GM21367 (cell line): ENCODE measurements at regions not wholly inside any gene's neighbourhood (a gene's known extent, or its start where the extent isn't known, plus 50 kb on each side); places are given as distances from the start of the nearest gene placed in this dataset.

Experiments used
- ATAC-seq: cut with Tn5 transposase; IDR thresholded peaks from one replicate; pipeline ENCODE4 v1.9.1; 2021; ENCODE audit not compliant: unreplicated experiment

DNA sequence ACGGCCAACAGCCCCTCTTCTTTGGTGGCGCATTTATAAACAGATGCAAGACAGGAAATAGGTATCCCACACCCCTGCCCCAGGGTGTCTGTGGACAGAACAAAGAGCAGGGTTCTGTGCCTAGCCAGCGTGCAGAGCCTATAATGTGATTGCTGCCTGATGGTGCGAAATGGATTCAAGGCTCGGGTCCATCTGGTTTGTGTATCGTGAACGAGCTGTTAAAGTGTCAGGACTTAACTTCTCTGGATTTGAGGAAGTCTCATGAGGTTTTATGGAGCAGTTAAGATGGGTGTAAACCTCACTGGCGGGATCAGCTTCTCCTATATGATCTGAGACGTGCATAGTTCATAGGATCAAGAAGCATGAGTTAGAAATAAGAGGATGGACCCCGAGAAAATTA, 388.7 kb upstream of the TBX3 start:
- ATAC-seq, result no peak

- ATAC-seq, result no peak
Measured at GRCh38 chr12:115070313-115070712, 386.3 kb upstream of the TBX3 start.

DNA sequence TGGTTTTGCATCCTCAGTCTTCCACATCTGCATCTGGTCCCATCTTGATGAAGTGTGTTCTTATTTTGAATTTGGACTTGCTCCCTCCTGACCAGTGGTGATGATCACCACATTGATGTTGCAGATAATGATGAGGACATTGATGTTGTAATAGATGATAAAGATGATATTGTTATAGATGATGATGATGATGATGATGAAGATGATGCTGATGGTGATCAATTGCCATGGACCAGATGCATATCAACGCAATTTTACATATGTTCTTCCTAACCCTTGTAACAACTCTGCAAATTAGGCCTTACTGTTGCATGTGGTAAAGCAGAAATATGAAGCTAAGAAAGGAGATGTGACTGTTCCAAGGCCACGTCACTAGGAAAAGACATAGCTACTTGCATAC, 380.3 kb upstream of the TBX3 start:
- no peak for ATAC-seq

DNA sequence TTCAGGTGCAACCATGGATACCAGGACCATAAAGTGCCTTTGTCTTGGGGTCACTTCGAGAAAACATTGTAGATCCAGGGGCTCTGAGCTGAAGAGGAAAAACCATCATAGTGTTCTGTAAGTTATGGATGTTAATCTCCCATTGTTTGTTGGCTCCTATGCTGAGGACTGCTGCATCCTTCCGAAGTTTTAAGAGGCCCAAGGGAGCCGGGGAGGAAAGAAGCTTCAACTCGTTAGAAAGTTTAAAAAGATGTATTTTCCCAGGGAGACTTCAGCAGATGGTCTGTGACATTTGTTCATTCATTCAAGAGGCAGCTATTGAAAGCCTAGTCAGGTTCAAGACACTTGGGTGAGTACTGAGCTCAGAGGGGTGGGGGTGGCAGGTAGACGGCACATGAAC, 378.8 kb upstream of the TBX3 start:
- no peak for ATAC-seq

DNA sequence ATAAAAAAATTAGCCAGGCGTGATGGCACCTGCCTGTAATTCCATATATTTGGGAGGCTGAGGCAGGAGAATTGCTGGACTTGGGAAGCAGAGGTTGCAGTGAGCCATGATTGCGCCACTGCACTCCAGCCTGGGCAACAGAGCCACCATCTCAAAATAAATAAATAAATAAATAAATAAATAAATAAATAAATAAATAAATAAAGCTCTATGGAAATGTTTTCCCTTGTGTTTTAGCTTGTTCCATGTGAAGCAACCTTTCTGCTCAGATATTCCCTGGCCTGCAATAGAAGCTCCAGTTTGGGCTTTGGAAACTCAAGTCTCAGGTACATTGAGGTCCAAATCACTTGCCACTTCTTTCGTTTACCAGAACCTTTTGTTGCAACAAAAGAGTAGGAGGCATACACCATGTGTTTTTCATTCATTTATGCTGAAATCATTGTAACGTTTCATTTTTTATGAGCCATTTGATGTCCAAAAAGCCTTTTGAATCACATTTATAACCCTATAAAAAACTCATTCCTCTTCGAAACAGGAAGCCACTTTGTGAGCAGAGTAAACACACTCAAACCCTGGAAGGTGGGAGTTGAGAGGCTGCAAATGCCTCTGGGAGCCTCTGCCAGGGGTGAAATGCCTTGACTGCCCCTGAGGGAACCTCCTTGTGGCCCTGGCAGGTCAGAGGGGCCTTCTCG, 376.6 kb upstream of the TBX3 start:
- no peak for ATAC-seq

DNA sequence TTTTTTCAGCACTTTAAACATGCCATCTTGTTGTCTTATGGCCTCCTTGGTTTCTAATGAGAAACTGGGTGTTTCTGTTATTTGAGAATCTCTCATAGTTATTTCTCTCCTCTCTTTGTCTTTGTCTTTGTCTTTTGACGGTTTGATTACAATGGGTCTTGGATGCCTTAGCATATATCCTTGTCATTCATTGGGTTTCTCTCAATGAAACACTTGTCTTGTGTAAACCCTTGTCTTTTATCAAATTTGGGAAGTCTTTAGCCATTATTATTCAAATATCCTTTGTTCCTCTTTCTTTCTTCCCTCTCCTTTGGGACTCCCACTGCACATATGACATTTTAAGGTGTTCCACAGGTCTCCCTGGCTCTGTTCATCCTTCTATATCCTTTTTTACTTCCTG, 373.5 kb upstream of the TBX3 start:
- no peak for ATAC-seq

GRCh38 chr12:115051378-115051777, 367.4 kb upstream of the TBX3 start:
- ATAC-seq, result no peak

GRCh38 chr12:115049614-115050013, 365.6 kb upstream of the TBX3 start:
- no peak for ATAC-seq

GRCh38 chr12:115046805-115047204, 362.8 kb upstream of the TBX3 start:
- no peak for ATAC-seq

- ATAC-seq, result no peak
Measured at GRCh38 chr12:115044073-115044472, 360.1 kb upstream of the TBX3 start.

- no peak for ATAC-seq
Measured at GRCh38 chr12:115043079-115043478, 359.1 kb upstream of the TBX3 start.

DNA sequence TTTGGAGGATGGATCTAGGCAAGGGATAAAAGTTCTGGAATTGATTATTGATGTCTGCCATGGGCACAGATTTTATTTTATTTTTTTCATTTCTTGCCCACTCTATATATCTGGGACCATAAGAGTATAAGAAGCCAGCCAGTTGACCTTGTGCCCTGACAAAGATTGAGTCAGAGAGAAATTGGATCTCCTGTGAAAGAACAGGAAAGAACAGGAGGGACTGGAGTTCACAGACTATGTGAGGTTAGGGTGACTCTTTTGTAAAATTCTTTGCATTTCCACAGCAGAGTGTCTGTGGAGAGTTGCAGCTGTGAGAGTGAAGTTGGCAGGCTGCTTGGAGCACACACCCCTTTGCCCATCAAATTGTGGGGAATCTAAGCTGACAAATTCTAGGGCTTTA, 358.4 kb upstream of the TBX3 start:
- no peak for ATAC-seq

DNA sequence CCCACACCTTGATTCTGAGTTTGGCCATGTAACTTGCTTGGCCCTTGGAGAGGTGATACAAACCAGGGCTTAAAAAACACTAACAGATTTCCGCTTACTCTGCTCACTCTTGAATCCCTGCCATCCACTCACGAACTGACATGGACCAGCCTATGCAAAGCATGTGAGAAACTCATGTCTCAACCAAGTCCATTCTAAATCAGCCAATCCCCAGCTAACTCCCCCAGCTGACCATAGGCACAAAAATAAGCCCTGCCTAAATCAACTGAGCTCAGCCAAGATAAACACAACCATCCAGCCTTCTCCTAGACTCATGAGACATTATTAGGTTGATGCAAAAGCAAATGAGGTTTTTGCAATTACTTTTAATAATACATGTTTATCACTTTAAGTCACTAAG, 353.9 kb upstream of the TBX3 start:
- ATAC-seq, result no peak

DNA sequence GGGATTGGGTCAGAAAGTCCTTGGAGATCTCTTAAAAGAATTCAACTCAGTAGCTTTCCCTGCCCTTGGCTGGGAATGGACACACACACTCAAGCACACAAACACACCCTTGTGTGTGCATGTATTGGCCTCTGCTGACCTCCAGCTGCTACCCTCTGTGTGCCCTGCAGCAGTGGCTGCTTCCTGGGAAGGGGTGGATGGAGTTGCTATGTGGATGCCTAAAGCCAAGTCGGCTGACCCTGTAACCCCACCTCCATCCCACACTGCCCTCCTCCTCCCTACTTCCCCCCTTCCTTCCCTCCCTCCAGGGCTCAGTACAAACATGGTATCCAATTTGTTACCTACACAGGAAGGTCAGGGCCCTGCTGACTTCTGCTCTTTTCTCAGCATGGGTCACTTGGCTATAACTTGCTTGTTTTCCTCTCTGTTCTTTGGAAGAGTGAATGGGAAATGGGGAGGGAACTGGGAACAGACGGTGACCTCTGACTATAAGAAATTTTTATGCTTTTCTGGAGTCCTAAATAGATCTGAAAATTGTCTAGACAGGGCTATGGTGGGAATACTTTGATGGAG, 351.6 kb upstream of the TBX3 start:
- ATAC-seq, result no peak

- no peak for ATAC-seq
Measured at GRCh38 chr12:115032521-115032920, 348.5 kb upstream of the TBX3 start.

DNA sequence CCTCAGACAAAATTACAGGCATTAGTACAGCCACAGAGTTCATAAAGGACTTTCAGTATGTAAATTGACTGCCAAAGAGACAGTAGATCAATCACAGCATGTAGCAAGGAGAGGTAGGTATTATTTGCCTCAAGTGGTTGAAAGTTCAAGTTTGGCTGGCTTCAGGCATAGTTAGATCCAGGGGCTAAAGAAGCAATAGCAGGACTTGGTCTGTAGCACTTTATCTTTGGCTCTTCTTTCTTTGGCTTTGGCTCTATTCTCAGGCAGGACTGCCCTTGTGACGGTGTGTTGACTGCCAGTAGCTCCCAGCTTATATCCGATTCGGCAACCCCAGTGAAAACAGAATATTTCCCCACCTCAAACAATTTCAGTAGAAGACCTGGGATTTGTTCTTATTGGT, 346.0 kb upstream of the TBX3 start:
- no peak for ATAC-seq

DNA sequence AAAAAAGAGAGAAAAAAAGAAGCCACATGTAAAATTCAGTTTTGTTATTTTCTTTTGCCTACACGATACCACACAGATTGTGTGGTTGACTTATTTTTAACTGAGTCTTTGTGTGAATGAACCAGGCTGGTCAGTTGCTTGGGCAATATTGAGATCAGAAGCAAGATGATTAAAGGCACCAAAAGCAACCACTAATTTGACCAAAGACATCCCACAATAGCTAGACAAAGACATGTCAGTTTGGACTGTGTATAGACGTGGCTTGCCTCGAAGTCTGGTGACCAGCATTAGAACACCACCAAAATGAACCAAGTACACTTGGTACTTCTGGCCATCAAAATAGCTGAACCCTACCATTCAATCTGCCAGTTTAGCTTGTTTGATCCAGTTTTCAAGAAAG, 340.6 kb upstream of the TBX3 start:
- ATAC-seq, result no peak

GRCh38 chr12:115023279-115024265, 339.6 kb upstream of the TBX3 start:
- no peak for ATAC-seq

DNA sequence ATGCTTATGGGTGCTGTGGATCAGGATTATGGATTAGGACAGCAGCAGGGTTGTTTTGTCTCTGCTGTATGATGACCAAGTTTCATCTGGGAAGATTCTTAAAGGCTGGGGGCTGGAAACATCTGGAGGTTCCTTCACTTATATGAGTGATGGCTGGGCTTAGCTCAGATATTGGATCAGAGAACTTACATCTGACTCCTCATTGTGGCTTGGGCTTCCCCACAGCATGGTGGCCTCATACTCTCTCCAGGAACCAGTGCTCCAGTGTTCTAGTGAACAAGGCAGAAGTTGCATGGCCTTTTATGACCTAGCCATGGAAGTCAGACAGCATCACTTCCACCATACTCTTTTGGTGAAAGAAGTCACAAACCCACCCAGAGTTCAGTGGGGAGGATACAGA, 336.1 kb upstream of the TBX3 start:
- ATAC-seq, result no peak

- no peak for ATAC-seq
Measured at GRCh38 chr12:115017346-115017745, 333.4 kb upstream of the TBX3 start.

GRCh38 chr12:115013236-115013981, 329.4 kb upstream of the TBX3 start:
- ATAC-seq, result no peak
